H54 (cell line): ENCODE measurements at regions not wholly inside any gene's neighbourhood (a gene's known extent, or its start where the extent isn't known, plus 50 kb on each side); places are given as distances from the start of the nearest gene placed in this dataset.

Experiments used
- DNase-seq: peaks from one replicate; pipeline ENCODE4 v3.0.0; 2011; ENCODE audit warnings: low spot score, mixed read lengths; ENCODE audit not compliant: insufficient read length
- FAIRE-seq: peaks from 3 replicates; lab custom pipeline; 2011; peaks lifted over from hg19 to GRCh38; lab: Jason Lieb, UNC
- POLR2A ChIP-seq: IDR thresholded peaks from 2 replicates; pipeline ENCODE4 v1.6.1; 2011; ENCODE audit warnings: low read depth, mild to moderate bottlenecking, low read length

DNA sequence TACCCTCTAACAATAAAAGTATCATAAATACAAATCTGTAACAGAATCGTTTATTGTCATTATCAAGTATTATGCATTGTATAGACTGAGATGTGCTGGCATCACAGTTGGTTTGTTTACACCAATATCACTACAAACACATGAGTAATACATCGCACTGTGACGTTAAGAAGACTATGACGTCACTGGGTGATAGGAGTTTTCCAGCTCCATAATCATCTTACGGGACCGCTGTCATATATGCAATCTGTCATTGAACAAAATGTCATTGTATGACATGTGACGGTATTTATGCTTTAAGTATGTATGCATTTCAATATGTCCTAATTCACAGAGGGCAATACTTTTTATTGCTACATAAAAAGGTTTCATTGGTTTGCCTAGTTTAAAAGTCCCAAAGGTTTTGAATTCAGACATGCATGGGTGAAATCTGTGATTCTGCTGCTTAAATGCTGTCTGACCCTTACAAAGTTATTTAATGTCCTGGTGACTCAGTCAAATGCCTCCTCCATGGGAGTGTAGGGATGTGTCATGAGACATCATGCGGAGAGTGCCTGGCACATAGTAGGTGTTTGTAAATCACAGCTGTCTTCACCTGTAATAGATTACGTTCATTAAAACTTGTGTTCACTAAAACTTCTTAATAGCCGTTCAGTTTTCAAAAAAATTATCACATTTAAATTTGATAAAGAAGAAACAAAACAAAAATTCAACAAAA is 160.7 kb upstream of the PDE10A start:
- DNase-seq (no peak), FAIRE-seq (no peak)
- TF ChIP-seq POLR2A: no peak

DNA sequence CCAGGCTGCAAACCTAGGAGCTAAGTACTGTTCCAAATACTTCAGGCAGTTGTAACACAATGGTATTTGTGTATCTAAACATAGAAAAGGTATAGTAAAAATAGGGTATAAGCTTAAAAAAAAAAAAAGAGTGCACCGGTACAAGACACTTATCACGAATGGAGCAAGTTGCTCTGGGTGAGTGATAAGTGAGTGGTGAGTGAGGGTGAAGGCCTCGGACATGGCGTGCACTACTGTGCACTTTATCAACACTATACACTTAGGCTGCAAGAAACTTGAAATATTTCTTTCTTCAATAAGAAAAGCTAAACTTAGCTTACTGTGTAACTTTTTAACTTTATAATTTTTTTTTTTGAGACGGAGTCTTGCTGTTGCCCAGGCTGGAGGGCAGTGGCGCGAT is 159.5 kb upstream of the PDE10A start:
- no peak for TF ChIP-seq POLR2A
- DNase-seq: no peak
- FAIRE-seq: no peak

DNA sequence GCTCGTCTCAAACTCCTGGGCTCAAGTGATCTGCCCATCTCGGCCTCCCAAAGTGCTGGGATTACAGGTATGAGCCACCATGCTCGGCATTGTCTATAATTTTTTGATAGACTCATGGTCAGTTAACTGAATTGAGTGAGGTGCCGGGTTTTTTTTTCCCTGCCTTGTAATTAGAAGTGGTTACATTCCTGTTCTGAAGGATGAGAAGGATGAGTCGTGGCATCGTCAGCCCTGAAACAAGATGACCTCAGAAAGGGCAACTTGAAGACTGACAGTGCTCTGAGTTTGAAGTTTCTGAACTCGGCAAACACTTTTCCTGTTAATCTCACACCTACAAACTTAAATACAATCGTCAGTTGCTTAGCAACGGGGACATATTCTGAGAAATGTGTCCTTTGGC is 158.7 kb upstream of the PDE10A start:
- no peak for TF ChIP-seq POLR2A
- FAIRE-seq (no peak), DNase-seq (no peak)

DNA sequence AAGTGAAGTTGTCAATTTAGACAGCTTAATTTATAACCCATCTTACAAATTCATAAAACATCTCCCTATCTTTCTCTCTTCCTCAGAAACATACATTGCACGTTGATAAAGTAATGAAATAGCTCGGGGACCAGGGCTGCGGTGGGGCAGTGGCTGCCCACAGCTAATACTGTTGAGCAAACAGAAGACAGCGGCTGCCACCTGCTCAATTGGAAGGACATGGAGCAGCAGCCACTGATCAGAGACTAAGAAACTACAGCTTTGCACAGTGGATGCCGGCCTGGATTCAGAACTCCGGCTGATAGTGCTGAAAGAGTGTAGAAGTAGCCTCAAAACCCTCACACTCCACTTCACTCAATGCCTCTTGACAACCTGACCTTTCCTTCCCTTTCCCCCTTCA is 157.9 kb upstream of the PDE10A start:
- no peak for FAIRE-seq
- no peak for TF ChIP-seq POLR2A
- no peak for DNase-seq

DNA sequence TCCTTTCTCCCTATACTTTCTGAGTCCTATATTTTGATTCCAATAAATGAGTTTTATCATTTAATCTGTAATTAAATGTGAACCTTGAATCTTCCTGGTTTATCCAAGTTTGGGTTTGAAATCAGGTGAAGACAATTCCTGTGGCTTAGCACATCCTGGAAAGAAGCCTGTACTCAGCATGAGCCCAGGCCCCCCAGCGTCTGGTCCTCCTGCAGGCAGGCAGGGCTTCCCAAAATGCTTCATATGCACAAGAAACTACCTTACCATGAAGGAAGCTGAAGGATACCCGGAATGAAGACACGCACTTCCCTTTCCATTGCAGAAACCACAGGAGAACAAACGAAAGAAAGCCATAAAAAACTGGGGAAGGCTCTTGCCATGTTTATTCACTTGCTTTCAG is 157.4 kb upstream of the PDE10A start:
- DNase-seq: no peak
- FAIRE-seq: no peak
- TF ChIP-seq POLR2A: no peak

DNA sequence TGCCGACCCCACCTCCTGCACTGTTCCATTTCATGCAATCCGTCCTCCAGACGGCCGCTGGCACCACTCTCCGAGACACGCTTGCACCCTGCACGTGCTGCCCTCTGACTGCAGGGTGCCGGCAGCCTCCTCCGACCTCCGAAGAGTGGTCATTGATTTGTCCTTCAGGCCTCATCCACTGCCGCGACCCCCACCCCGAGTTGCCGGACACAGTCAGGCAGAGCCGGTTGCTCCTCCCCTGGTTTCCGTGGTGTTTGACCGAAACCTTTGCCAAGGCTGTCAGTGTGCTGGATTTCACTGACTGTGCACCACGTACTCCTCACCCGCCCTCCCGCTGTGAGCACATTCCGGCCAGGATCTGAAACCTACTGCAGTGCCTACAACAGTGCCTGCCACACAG is 156.4 kb upstream of the PDE10A start:
- DNase-seq (no peak), FAIRE-seq (no peak)
- no peak for TF ChIP-seq POLR2A

DNA sequence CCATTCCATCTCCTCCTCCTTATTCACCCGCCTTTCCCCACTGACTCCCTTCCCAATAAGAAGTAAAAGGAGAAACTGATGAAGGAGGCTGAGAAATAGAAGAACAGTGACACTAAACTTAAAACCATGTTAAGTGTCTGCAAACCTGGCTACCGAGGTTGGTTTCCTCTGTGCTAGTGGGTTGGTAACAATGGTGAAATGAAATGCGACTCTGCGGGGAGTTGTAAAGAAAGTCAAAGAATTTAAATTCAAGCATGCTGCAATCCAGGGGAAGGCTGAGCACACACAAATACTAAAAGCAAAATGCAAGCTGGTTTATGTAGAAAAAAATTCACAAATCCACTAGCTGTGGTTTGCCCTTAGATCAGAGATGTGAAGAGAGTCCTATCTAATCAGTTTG is 155.2 kb upstream of the PDE10A start:
- no peak for DNase-seq
- no peak for FAIRE-seq
- no peak for TF ChIP-seq POLR2A

DNA sequence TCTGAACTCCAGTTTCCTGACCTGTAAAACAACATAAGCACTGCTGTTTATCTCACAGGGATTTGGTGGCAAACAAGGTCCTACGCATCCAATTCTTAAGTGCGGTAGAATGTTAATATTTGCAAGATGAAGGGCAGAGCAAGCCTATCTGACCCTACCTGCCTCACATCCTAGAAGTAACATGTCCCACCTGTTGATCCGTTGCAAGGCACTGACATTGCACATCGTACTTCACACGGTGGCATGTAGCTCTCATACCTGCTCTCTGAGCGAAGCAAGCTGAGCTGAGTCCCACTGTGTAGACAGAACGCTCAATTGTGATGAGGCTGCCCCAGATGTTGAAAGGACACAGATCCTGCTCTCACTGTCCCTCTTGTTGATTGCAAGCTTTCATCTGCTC is 154.7 kb upstream of the PDE10A start:
- TF ChIP-seq POLR2A: no peak
- no peak for DNase-seq
- no peak for FAIRE-seq

DNA sequence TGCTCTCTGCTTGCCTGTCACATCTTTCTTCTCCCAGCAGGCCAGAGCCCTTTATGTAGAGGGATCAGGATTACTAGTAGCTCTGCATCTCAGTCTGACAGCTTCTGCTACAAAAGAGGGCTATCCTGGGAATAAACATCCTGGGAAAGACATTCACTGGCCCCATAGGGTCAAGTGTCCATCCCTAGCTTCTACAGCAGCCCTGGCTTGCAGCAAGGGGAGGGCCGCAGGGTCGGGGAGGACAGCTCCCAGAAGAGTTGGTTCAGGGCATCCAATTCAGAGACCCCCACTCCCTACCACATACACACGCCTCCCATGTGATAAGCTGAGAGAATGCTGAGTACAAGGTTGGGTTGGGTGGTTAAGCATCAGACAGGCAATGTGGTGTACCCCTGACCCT is 154.1 kb upstream of the PDE10A start:
- FAIRE-seq (no peak), DNase-seq (no peak)
- TF ChIP-seq POLR2A: no peak

DNA sequence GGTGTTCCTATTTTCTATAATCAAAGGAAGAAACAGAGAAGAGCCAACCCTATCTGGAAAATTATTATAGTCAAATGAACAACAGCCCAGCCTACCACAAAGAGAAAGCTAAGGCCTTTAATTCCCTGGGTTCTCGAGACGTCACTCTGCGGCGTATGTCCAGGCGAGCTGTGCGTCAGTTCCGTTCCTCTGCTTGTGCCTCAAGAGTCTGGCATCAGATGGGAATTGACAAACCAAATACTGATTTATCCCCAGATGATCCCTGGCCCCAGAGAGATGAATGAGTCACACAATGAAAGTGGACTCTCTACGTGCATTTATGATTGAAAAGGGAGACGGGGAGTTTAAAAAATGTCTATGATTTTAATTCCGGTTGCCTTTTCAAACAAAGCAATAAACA is 151.6 kb upstream of the PDE10A start:
- no peak for TF ChIP-seq POLR2A
- no peak for FAIRE-seq
- no peak for DNase-seq

DNA sequence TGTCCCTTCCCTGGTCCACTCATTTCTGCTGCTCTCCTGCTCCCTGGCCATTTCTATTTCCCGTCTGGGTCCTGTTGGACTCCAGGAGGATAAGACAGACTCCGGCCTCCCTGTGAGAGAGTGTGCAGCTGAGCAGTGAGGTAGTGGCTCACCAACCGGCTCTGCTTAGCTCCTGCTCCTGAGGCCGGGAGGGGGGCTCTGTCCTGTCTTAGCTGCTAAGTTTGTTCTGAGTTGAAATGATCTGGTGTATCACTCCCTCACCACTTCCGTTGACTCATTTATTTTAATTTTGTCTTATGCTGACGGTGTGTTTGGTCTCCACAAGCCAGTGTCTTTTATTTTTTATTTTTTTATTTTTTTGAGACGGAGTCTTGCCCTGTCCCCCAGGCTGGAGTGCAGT is 148.5 kb upstream of the PDE10A start:
- FAIRE-seq: no peak
- no peak for TF ChIP-seq POLR2A
- DNase-seq: no peak

DNA sequence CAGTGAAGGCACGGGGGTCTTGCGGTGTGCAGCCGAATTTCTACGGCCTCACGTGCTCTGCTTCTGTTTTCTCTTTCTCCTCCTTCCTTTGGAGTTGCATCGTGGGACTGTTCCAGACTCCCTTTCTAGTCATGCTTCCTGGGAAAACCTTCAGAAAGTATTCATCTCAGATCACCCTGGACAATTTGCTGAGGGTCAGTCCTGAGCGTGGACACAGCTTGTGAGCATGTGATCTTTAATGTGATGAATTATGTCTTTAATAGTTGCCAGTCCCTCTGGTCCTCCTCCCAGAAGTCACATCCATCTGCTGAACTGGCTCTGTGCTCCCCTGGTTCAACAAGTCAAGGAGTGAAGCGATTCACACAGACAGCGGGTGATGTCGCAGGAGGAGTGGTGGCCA is 145.0 kb upstream of the PDE10A start:
- no peak for TF ChIP-seq POLR2A
- DNase-seq (no peak), FAIRE-seq (no peak)

DNA sequence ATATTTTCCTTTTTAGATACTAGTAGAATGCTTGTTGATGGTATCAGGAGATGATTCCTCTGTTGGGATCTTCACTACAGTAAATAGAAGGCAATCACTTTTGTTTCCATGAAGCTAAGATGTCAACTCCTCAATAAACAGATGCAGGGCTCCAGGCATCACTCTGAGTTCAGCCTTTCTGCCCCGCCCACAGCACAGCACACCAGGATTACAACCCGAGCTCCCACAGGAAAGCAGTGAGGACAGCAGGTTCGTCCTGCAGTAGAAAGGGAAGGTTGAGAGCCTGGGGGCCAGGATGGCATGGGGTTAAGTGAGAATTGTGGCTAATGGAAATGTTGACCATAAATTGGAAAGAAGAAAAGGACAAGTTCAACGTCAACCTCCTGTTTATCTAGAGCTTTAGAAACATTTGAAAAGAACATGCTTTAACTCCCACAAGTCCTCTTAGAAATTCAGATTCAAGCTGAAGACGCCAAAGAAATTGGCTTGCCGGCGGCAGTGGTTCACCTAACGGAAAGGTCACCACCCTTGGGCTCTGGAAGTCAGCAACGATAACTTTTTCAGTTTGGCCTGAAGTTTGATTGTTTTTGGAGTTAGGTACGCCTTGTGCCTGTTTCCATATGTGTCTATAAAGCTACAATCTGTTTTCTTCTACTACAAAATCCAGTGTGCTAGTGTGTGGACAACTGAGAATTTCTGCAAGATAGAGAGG is 144.4 kb upstream of the PDE10A start:
- DNase-seq (no peak), FAIRE-seq (no peak)
- no peak for TF ChIP-seq POLR2A

DNA sequence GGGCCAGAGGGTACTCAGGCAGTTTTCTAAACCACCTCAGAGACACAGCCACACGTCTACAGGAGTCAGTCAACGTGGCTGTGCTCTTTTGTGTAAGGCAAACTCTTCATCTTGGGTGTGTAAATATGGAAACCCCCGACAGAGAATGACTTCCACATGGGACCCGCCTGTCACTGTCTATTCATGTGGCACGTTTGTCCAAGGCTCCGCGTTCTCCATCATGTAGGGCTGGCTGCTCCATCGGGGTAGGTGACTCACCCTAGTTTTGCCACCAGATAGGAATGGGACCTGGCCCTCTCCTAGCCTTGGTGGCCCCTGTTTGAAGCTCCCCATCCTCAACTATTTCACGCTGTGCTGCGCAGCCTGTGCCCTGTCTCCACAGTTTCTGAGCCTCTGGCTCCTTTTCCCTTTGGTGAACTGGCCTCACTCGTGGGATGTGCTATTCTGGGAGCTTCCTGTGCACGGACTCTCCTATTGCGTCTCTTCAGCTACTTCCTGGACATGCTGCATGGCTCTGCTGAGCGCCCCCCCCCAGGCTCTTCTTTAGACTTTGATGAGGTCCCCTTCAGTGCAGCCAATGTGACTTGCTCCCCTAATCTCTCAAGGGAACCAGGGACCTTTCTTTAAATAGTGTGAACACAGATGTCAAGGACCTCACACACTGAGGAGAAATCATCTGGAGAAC is 143.2 kb upstream of the PDE10A start:
- DNase-seq (no peak), FAIRE-seq (no peak)
- TF ChIP-seq POLR2A: no peak
